ENCODE measurements at regions not wholly inside any gene's neighbourhood (a gene's known extent, or its start where the extent isn't known, plus 50 kb on each side); places are given as distances from the start of the nearest gene placed in this dataset.

DNA sequence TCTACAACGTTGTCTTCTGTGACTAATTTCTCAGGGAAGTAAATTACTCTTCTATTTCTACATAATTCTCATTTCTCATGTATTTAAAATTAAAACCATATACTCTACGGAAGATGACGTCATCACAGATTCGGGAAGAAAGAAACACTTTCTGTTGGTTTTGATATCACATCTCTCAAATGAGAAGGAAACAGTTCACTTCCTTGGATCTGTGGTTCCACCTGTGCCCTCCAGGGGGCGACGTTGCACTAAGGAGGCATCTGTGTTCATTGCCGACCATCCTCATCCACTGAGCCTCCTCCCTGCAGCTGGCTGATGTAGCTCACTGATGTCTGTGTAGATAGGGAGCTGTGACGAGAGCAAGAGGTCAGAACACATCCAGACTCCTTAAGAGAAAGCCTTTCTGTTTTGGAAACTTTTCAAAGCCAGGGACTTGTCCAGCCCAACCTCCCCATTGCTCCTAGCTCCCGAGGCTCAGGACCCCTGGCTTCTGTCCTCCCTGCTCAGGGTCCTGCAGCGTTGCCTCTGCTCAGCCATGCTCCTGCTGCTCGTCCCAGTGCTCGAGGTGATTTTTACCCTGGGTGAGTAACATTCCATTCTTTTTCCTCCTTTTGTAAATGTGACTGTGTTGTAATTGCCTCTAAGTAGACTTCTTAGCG lies 172.7 kb upstream of the OR4E1 start:
- Histone ChIP-seq H3K4me2 (replicated peaks; ENCODE audit: low read depth, low read length, poor library complexity, severe bottlenecking) (no peak overlapping the region), H3K4me3 (ENCODE audit: control extremely low read depth in 1 of 5, extremely low read depth in 1 of 5, insufficient read depth in 1 of 5, low read depth in 2 of 5, low read length in 4 of 5) (no peak overlapping the region), H2AFZ (ENCODE audit: insufficient read depth, low read depth, low read length, poor library complexity, severe bottlenecking) (no peak overlapping the region), H3K9ac (ENCODE audit: low read length) (no peak overlapping the region), H4K20me1 (ENCODE audit: control insufficient read depth, insufficient read depth, low read length, poor library complexity, severe bottlenecking) (no peaks in the 10 kb centered on the region), H3K27me3 (replicated peaks in 1 of 4; ENCODE audit: control extremely low read depth in 1 of 4, control insufficient read depth in 3 of 4, insufficient read depth in 4 of 4, low read length in 3 of 4) (peaks cover 0 to 13% (median 0%) of the 10 kb centered on the region in 4 experiments), H3K27ac (ENCODE audit: low read length in 2 of 2) (no peak overlapping the region), H3K9me3 (ENCODE audit: control extremely low read depth in 1 of 3, control insufficient read depth in 2 of 3, insufficient read depth in 1 of 3, low read length in 2 of 3) (no peaks in the 10 kb centered on the region), H3K4me1 (ENCODE audit: control insufficient read depth in 2 of 2, insufficient read depth in 2 of 2, low read length in 2 of 2) (no peaks in the 10 kb centered on the region), H3K36me3 (replicated peaks in 1 of 2; ENCODE audit: control extremely low read depth in 1 of 2, control insufficient read depth in 1 of 2, extremely low read depth in 1 of 2, insufficient read depth in 2 of 2, low read length in 1 of 2) (no peaks in the 10 kb centered on the region), H3K79me2 (ENCODE audit: control insufficient read depth, insufficient read depth, low read length) (no peaks in the 10 kb centered on the region)
- ATAC-seq (ENCODE audit: low read depth) = peak; percentile 28
- Mint-ChIP-seq H3K4me1 (no peaks in the 10 kb centered on the region), H3K9me3 (ENCODE audit: insufficient read depth) (no peaks in the 10 kb centered on the region), H3K4me3 (no peak overlapping the region), H3K27me3 (peaks cover 50% of the 10 kb centered on the region), H3K27ac (no peak overlapping the region)
- DNase-seq = peak; percentile 31
- WGBS (ENCODE audit: insufficient coverage) = 15% methylated on average over 3 of the region's 13 CpGs
- ChIA-PET CTCF (interaction anchor here (1.3 to 1.4 kb wide), 2 partner anchors 13 to 66 kb away, joined by 3 read pairs; no protein-coding TSS in a partner anchor), POLR2A (no interaction called here)
- intact Hi-C loops (cut with micrococcal nuclease) = no loop called here
- TF ChIP-seq CTCF (IDR thresholded peaks at IDR 0.05) = peak; percentile 74
- no peak for TF ChIP-seq EZH2 (IDR thresholded peaks at IDR 0.05; ENCODE audit: borderline replicate concordance, insufficient read depth, low read depth, low read length, poor library complexity, severe bottlenecking)

GRCh38 chr14:21840765-21841164 lies 167.1 kb upstream of the OR4E1 start:
- TF ChIP-seq EZH2 (IDR thresholded peaks at IDR 0.05; ENCODE audit: borderline replicate concordance, insufficient read depth, low read depth, low read length, poor library complexity, severe bottlenecking) (no peak), CTCF (IDR thresholded peaks at IDR 0.05) (no peak)
- Histone ChIP-seq H2AFZ (ENCODE audit: insufficient read depth, low read depth, low read length, poor library complexity, severe bottlenecking) (no peak overlapping the region), H3K4me2 (replicated peaks; ENCODE audit: low read depth, low read length, poor library complexity, severe bottlenecking) (no peak overlapping the region), H3K4me1 (ENCODE audit: control insufficient read depth in 2 of 2, insufficient read depth in 2 of 2, low read length in 2 of 2) (no peaks in the 10 kb centered on the region), H3K36me3 (replicated peaks in 1 of 2; ENCODE audit: control extremely low read depth in 1 of 2, control insufficient read depth in 1 of 2, extremely low read depth in 1 of 2, insufficient read depth in 2 of 2, low read length in 1 of 2) (no peaks in the 10 kb centered on the region), H3K27me3 (replicated peaks in 1 of 4; ENCODE audit: control extremely low read depth in 1 of 4, control insufficient read depth in 3 of 4, insufficient read depth in 4 of 4, low read length in 3 of 4) (peaks cover 0 to 7% (median 0%) of the 10 kb centered on the region in 4 experiments), H3K4me3 (ENCODE audit: control extremely low read depth in 1 of 5, extremely low read depth in 1 of 5, insufficient read depth in 1 of 5, low read depth in 2 of 5, low read length in 4 of 5) (no peak overlapping the region), H3K79me2 (ENCODE audit: control insufficient read depth, insufficient read depth, low read length) (no peaks in the 10 kb centered on the region), H3K9me3 (ENCODE audit: control extremely low read depth in 1 of 3, control insufficient read depth in 2 of 3, insufficient read depth in 1 of 3, low read length in 2 of 3) (peaks cover 0 to 8% (median 2%) of the 10 kb centered on the region in 3 donors), H3K27ac (ENCODE audit: low read length in 2 of 2) (no peak overlapping the region), H3K9ac (ENCODE audit: low read length) (no peak overlapping the region), H4K20me1 (ENCODE audit: control insufficient read depth, insufficient read depth, low read length, poor library complexity, severe bottlenecking) (no peaks in the 10 kb centered on the region)
- Mint-ChIP-seq H3K9me3 (ENCODE audit: insufficient read depth) (no peaks in the 10 kb centered on the region), H3K4me3 (no peak overlapping the region), H3K4me1 (no peaks in the 10 kb centered on the region), H3K27ac (no peak overlapping the region), H3K27me3 (peaks cover 33% of the 10 kb centered on the region)
- POLR2A ChIA-PET = no interaction called here
- ATAC-seq (ENCODE audit: low read depth) = no peak
- DNase-seq = no peak
- WGBS (ENCODE audit: insufficient coverage) = 67% methylated on average over 1 of the region's 4 CpGs
- intact Hi-C loops (cut with micrococcal nuclease) = no loop called here
- CTCF ChIA-PET = interaction anchor here (1.2 to 1.6 kb wide), 2 partner anchors 9 to 11 kb away, joined by 3 to 5 read pairs; no protein-coding TSS in a partner anchor
